Myocyte (in vitro differentiated cells): ENCODE measurements at regions not wholly inside any gene's neighbourhood (a gene's known extent, or its start where the extent isn't known, plus 50 kb on each side); places are given as distances from the start of the nearest gene placed in this dataset.

ENCODE experiments used
- DNase-seq: peaks from one replicate; pipeline ENCODE4 v3.0.0-alpha.2; 2012; ENCODE audit warnings: low read depth

DNA sequence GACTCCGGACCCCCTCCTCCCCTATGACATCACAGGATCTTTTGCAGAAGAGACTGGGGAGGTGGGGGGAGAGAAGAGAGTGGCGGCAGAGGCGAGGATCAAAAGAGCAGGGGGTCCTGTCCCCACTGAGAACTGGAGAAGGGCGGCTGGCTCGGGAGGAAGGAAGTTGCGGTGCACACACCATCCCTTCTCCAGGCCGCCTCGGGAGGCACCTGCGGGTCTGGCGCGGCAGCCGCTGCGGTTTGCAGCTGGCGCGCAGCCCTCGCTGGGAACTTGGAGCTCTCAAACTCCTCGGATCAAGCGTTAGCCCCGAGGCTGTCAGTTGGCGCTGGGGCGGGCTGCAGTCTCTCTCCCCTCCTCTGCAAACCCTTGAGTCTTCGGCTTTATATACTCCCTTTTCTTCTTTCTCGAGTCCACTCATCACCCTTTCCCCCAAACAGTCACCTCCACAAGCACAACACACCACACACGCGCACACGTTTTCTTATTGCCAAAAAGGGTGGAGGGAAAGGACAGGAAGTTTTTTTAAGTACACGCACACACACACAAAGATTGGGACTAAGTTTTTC, 180.7 kb downstream of the TBXT start:
- peak; percentile 24 for DNase-seq

DNA sequence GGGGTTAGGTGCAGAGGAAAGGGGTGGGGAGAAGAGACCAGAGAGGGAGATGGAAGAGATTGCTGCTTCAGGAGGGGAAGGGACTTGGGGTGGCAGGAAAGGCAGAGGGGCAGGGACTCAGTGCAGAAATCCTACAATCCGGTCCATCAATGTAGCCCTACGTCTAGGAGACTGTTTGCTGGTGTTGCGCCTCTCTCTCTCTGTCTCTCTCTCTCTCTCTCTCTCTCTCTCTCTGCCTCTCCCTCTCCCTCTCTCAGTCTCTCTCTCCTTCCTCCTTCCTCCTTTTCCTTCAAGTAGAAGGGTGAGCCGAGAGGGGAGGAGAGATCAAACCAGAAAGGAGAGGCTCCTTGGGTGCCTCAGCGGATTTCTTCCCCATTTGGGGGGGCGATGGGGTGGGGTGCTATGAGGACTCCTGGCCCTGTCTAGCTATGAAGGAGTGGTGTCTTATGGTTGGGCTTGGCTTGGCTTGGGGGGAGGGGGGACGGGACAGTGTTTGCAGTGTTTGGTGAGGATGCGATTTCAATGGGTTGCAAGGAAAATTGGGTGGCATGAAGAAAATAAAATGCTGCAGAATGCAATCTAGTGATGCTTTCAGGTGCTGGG, 181.2 kb downstream of the TBXT start:
- DNase-seq: no peak

DNA sequence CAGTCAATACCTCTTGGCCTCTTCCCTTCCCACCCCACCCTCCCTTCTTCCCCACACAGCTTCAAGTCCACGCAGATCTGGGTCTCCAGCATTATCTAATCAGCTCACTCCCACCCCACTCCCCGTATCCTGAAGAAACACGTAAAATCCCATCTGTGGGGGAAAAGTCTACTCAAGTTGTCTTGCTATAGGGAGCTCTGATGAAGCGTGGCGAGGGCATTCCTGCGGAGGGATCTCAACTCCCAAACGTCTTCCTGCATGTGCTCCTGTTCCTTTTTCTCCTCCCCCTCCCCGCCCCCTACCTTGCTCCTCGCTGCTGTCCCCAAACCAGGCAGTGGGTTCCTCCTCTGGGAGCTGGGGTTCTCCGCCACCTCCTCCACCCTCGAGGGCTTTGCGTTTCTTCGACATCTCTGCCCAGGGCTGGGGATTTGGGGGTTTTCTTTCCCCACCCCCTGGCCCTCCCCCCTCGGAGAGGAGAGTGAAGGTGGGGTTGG, 181.8 kb downstream of the TBXT start:
- DNase-seq: no peak

DNA sequence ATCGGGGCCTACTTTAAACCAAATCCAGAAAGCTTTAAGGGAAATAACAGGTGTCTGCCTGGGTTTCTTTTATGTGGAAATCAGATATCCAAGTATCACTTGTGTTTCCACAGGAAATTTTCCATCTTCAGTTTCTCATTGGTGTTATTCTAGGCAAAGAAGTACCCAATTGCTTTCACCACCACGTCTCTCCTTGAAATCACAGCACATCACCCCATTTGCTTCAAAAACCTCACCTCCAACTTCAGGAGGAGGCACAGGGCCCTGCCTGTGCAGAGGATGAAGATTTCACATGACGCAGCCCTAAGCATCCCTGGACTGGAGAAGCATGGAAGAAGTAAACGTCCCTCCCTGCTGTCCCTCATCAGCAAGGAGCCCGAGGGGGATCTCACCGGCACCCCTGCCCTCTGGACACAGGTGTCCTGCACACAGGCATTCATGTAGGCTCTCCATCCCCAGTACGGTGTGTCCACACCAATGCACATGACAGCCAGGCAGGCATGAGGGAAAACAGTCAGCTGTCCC, 182.3 kb downstream of the TBXT start:
- no peak for DNase-seq

DNA sequence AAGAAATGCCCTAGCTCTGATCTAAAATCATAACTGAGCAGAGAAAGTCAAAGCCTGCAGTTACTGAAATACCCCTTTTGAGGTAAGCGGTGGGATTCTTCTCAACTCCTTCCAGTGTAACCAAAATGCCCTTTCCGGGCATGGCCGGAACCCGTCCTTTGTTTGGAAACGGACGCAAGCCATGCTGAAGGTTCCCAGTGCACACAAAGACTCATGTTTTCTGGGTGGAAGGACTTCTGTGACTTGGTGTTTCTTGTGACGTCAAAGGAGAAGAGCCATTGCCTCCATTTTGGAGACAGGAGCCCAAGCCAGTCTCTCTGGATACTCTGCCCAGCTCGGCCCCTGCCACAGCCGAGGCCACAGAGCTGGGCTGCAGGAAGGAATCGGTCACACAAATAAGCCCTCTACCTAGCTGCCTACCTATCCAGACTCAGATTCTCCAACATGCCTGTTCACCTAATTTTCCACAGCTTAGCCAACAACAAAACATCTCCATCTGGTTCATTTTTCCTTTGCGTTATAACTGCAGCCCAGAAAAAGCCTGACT, 182.8 kb downstream of the TBXT start:
- DNase-seq: no peak

DNA sequence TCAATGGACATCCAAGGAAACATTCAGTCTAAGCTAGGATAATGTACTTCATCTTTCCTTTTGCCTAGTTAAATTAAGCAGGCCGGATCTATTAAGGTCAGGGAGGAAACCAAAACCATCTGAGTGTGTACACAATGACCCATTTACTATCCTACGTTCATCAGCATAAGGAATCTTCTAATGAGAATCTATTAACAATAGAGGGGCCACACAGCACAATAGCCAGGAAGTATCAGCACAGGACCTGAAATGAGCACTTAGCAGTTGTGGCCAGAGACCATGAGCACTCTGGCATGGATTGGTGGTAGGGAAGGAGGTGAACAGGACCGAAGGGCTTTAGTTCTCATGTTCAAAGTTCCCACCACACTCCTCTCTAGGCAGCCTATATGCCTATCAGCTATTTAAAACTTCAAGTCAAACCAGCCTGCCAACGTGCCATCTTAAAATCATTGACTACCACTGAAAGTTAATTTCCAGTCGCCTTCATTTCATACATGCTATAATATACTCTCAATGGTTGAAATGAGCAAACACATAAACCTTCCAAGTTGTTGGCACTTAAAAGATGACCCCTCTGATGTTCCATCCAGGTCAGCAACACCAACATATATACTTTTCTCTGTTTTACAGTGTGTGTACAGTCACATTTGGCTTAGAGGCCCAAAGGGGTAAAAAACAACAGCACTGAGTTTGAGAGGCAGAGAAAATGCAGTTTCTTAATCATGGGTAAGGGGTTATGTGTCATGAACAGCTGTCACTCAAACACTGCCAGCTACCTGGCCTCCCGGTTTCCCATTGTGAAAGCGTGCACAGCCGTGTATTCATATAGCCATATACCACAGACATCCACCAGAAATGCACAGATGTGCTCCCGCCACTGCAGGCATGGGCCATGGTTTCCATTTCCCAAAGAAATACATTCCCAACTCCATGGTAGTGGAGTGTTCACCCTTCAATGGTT, 184.3 kb downstream of the TBXT start:
- no peak for DNase-seq

DNA sequence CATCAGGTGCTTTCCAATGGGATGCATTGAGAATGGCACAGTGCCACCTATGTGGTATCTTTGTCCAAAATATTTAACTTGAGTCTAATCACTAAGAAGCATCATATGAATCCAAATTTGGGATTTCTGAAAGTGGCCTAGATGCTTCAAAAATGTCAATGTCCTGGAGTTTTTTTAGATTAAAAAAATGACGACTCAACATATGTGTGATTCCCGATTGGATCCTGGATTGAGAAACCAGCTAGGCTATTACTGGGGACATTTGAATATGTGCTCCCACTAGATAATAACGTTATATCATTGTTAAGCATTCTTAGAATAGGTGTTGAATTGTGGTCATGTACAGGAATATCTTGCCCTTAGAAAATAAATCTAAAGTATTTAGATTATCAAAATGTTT, 189.2 kb downstream of the TBXT start:
- DNase-seq: no peak

DNA sequence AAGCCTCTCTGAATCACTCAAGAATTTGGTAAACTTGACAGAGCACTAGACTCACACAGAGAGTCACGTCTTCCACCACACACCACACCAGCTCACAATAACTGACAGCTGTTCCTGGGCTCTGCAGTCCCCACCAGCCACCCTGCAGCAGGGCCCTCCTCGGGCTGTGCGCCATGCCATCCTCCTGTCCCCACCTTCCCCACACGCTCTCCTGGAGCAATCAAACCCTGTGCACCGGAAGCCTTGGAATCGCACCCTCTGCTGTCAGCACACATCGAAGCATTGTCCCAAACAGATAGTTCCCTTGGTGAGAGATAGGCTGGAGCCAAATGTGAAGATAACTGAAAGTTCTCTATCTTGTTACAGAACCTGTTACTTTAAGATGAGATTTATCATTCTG, 191.0 kb downstream of the TBXT start:
- no peak for DNase-seq

DNA sequence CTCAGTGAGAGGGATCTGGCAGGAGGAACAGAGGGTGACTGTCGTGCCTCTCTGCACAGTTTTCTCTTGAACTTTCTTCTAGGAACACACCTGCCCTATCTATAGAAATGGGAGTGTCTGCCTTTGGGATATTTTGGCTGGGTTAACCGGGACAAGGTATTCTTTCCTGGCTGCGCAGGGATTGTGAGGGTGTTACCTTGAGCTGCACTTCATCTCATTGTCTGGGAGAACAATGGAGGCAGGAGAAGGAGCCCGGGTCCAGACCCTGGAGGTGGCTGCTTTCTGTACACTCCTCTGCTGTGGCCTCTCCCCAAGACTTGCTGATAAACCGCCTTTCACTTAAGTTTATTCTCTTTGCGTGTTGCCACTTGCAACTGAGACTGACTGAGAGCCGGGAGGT, 192.8 kb downstream of the TBXT start:
- DNase-seq: no peak

DNA sequence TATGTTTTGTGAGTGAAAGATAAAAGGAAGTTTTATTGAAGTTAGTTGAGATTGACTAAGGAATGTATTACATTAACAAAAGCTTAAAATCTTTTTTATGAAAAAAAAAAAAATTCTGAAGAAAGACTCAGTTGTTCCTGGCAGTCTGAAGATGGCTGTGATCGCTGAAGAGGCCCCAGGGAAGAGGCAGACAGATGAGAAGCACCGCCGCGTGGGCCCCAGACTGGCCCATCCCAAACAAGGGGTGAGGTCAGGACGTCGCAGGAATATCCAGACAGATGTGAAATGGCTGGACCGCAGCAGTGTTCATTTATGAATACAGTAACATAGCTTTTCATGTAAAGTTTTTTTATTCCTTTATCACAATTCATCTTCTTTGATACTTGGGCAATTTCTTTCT, 194.2 kb downstream of the TBXT start:
- DNase-seq: no peak

DNA sequence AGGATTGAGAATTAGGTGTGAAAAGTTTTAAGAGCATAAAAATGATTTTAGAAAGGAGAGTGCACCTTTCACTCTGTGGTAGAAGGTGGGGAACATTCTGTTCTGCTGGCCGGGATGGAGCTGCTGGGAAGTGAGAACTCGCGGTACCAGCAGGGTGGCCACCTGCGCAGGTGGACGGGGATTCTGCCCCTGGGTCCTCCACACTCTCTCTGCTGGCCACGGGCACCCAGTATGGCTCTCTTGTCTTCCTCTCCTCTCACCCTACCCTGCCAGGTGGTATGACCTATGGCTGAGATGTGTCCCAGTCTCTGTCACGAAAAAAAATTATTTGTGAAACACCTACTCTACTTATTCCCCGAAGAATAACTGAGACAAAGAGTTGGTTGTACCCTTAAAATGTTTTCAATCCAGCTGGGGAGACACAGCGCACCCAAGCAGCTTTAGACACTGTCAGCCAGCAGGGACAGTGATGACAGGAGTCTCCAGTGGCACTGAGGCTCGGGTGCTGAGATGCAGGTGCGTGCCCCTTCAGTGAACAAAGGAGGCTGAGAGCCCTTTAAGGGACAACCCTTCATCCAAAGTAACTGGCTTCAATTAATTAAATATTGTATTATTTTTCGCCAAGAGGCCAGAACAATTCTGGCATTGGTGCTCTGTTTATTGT, 195.4 kb downstream of the TBXT start:
- DNase-seq: no peak

DNA sequence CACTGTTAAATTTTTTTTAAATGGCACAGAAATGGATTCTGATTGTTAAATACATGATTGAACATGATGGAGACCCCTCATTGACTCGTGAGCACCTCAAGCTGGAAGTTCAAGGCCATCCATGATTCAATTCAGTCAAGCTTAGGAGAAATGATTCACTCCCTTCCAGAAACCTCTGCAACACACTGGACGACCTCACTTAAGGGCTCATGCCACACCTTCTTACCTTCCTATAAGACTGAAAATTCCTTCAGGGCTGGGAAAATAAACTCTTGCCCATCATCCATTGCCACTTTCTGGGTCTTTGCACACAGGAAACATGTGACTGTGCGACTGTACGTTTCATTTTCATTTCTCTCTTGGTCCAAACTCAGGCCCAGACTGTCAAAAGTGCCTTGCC, 196.4 kb downstream of the TBXT start:
- DNase-seq: no peak

DNA sequence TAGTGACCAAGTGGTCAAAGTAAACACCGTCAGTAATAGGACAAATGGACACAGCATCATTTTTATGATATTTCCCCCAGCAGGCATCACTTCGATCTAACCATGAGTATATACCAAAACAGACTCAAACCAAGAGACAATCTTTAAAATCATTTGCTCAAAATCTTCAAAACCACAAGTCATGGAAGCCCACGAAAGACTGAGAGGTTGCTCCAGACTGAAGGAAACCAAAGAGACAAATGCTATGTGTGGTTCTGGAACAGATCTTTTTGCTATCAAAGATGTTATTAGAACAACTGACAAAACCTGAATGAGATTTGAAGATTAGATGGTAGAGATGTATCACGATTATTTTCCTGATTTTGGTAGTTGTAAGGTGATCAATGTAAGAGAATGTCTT, 197.7 kb downstream of the TBXT start:
- DNase-seq: no peak

DNA sequence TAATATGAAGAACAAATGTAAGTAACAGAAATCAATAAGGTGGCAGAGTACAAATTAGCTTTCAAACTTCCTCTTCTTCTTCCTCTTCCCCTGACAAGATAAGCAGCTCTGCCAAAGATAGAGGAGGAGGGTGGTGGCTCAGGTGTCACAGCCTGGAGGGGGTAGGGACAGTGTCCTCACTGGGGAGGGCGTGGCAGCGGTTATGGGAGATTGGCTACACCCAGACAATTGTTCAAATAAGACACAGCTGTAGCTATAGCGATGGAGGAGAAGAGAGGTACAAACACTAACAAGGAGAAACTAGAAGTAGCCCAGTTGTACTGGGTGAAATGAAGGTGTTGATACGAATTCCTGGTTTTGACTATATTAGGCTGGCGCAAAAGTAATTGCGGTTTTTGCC, 198.5 kb downstream of the TBXT start:
- no peak for DNase-seq

DNA sequence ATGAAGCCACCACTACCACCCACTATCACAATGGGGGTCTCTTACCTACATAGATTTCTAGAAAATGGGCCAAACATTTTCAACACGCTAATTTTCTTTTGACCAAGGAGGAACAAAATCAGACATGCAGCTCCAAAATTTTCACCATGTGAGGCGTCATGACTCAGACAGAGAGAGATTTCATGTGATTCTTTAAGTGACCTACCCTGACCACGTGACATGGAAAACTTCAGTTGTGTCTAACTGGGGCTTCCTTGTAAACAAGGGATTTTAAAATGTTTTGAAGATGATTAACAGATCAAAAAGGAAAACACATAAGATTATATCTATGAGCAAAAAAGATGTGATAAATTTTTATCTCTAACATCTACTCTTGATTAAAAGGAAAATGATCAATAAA, 199.2 kb downstream of the TBXT start:
- no peak for DNase-seq

DNA sequence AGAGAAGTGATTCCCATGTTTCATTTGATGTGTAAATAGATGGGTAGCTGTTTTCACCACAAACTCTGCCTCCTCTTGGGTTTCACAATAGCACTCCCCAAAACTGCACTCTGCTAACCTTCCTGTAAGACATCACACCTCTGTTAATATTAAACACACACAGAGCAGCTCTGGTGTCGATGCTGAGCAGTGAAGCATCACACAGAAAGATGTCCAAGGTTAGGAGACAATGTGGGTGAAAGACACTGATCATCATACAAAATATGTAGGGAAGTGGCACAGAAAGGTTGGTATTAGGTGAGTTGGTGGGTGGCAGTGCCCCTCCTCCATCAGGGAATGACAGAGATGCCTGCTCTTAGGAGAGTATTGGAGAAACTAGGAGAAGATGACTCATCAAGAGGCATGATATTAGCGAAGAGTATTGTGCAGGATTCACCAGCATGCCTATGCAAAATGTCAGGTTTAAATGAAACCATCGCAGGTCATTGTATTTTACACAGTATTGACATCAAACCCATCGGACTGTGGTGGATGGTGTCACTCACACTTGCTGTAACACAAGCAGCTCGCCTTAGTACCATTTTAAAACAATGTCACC, 199.7 kb downstream of the TBXT start:
- DNase-seq: no peak

DNA sequence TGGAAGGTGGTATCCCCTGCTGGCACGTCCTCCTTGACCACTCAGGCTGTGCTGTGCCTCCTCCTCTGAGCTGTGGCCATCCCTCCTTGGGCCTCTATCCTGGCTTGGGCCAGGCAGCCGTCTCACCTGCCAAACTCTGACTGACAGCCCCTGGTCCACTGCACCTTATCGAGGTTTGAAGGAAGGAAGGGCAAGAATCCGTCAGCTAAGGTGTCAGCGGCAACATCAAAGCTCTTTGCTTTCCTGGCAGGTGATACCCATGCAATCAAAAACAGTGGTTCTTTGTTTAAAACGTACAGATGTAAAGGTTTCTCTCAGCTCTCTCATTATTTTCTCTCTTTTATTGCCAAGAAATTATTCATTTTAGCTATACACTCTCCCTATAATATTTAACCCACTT, 203.9 kb downstream of the TBXT start:
- DNase-seq: no peak

DNA sequence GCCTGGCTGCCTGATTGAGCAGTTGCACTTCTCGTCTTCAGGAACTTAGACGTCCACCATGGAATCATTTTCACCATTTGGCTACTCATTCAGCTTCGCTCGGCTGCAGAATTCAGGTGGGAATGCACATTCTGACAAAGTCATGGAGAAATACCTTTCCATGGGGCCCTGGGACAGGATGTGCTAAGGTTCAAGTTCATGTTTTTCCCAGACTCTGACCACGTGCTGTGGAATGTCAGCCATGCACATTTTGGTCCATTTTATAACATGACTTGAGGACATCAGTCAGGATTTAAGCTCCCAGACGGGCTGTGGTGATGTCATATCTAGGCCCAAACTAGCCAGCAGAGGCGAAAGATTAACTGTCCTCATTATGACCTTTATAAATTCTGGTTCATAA, 205.3 kb downstream of the TBXT start:
- no peak for DNase-seq

DNA sequence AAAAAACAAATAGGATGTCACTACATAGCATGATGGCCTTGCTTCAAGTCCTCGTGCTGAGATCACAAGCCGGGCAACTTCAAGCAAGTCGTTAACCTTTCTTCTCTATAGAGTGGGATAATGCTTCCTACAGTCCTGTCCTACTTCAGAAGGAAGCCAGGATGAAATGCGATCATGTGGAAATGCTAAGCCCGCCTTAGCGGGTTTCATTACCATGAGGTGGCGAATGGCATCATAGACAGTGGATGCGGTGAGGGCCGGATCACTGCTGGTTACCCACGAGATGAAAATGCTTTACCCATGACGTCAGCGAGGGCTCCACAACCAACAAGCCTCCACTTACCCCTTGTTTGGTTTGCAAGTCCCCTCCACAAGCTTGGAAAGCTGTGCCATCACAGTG, 206.4 kb downstream of the TBXT start:
- no peak for DNase-seq

DNA sequence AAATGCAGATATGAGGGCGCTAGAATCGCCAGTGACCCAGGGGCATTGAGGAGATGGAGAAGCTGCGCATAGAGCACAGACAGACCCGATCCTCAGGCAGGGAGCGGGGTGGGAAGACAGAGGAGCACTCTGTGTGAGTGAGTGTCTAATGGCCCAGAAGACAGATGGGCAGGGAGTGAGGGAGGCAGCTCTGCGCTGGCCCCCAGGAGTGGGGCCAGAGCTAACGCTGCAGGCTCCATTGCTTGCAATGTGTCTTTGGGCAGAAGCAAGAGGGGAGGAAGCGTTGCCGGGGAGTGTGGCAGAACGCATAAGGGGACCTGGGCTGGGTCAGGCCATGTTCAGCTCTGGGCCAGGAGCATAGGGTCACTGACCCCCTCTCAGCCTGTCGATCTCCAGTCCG, 207.0 kb downstream of the TBXT start:
- DNase-seq: no peak

DNA sequence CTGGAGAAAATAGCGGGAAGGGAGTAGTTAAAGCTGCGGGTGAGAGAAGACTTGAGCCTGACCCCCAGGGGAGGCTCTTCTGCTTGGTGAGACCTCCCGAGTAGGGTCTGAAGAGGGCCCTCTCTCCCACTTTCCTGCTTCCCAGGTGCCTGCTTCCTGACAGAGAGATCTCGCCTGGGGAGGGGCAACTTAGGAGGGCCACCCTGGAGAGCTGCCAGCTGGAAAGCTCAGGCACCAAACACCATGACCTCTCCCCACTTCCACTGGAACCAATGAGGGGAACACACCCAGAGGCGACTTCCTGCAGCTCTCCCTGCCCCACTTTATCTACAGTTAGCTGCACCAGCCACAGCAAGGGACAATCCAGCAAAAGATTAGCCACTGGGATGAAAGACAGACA, 208.0 kb downstream of the TBXT start:
- no peak for DNase-seq
